HG03469 (cell line): ENCODE measurements at regions not wholly inside any gene's neighbourhood (a gene's known extent, or its start where the extent isn't known, plus 50 kb on each side); places are given as distances from the start of the nearest gene placed in this dataset.

Source experiments
- ATAC-seq: cut with Tn5 transposase; IDR thresholded peaks from one replicate; pipeline ENCODE4 v1.9.1; 2021; ENCODE audit warnings: mild to moderate bottlenecking, moderate library complexity, moderate number of reproducible peaks; ENCODE audit not compliant: unreplicated experiment

DNA sequence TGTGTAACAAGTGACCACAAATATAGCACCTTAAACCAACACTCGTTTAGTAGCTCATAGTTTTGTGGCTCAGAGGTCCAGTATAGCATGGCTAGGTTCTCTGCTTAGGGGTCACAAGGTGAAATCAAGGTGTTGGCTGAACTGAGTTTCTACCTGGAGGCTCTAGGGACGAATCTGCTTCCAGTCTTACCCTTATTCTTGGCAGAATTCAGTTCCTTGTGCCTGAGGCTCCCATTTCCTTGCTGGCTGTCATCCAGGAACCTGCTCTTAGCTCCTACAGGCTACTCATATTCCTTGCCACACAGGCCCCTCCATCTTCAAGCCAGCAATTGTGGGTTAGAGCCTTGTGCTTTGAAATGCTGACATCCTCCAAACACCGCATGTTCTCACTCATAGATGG, 212.3 kb upstream of the CDH13 start:
- ATAC-seq: no peak

DNA sequence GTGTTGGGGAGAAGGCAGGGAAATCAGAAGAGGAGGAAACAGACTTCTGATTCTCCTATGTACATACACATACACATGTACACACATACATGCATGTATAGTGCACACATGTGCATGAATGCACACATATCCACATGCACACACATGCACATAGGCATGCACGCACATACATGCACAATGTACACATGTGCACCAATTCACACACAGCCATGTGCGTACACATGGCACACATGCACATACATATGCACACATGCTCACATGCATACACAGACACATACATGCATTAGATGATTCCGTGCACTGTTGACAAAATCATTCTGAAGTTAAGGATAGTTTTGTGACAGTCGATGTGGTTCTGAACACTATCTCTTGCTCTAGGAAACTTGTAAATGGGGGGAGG, 214.0 kb upstream of the CDH13 start:
- no peak for ATAC-seq

DNA sequence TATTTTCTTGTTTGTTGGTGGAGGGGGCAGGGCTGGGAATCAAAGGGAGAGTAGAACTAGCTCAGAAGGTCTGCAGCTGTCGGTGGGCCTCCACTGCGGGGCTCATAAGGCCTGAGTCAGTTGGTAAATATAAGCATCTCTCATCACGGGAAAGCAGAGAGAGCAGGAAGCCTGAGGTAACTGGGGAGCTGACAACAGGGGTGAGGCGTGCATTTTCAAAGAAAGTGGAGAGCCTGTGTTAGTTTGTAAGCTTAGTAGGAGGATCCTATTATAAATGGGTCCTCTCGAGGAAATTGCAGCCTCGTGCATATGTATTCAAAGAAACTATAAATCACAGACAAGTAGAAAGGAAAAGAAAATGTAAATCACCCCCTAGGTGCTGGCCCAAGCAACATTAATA, 221.0 kb upstream of the CDH13 start:
- ATAC-seq: no peak

DNA sequence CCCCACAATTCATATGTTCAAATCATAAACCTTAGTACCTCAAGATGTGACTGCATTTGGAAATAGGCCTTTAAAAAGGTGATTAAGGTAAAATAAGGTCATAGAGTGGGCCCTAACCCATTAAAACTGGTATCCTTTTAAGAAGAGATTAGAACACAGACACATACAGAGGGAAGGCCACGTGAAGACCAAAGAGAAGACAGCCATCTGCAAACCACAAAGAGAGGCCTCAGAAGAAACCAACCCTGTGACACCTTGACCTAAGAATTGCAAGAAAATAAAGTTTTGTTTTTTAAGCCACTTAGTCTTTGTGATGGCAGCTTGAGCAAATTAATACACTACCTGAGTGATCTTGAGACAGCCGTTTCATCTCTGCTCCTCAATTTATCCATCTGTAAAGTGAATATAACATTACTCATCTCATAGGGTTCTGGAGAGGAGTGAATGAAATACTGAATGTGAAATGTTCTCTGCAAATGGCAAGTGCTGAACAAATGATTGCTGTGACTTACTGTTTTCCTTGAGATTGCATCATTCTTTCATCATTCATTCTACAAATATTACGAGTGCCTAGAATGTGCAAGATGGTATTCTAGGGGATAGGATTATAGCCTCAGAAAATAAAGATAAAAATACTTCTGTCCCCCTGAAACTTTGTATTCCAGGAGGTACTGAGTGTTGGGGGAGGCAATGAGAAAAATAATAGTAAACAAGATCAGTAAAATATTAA, 222.0 kb upstream of the CDH13 start:
- no peak for ATAC-seq

DNA sequence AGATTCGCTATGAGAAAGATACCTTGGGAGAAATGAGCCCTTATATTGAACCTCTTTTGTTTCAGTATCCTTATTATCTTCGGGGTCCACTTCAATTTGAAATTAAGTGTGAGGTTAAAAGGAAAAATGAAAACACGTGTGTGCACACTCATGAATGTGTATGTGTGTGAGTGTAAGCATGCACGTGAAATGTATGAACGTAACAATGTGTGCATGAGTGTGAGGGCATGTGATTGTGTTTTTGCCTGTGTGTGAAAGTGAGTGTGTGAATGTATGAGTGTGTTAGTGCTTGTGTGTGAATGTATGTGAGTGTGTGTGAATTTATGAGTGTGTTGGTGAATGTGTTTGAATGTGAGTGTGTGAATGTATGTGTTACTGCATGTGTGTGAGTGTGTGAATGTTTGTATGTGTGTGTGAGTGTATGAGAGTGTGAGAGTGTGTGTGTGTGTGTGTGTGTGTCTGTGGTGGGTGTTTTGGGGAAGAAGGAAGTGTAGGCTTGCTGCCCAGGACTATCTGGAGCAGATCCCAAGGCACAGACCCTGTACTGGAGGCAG, 224.0 kb upstream of the CDH13 start:
- no peak for ATAC-seq

DNA sequence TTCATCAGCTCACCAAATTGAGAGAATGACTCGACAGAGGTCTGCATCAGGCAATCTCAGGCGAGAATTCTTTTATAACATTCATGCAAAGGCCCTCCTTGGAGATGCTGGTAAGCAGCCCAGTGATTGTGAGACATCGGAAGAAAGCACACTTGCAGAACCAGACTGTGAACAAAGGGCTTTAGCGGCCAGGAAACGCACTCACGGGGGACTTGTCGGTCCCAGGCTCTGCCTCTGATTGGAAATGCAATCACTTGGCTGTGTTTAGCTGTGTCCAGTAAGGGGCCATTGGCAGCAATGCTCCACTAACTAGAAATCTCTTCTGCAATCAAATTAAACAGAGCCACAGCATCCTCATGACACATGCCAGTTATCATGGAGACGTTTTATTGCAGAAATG, 226.7 kb upstream of the CDH13 start:
- no peak for ATAC-seq

DNA sequence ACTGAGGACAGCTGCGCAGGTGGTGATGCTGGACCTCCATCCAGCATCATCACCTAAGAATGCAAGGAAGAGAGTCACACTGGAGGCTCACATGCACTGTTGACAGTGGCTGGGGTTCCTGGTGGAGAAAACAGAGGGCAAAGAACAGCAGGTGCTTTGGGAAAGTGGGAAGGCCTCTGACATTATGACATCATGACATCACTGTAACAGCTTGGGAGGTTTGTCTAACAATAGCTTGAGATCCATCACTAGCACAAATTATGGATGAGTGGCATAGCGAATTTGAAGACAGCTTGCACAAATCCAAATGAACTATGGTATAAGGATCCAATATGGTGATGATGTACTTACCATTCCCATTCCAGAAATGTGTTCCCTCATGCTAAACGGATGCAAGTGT, 226.5 kb upstream of the MPHOSPH6 start:
- ATAC-seq: no peak

DNA sequence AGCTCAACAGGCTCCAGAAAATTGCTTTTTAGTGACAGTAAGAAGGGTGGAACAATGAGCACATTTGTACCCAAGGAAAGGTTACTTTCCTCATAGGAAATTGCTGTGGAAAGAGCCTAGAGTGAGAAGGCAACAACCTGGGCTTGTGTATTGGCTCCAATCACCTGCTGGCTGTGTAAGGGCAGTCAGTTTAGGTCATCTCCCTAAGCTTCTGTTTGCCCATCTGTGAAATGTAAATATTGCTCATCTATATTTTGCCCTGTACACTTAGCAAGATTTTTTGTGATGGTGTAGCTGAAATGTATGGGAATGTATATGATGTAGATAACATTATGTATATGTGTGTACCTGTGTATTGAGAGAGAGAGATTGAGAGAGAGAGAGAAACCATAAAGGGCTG, 225.2 kb upstream of the MPHOSPH6 start:
- ATAC-seq: no peak

DNA sequence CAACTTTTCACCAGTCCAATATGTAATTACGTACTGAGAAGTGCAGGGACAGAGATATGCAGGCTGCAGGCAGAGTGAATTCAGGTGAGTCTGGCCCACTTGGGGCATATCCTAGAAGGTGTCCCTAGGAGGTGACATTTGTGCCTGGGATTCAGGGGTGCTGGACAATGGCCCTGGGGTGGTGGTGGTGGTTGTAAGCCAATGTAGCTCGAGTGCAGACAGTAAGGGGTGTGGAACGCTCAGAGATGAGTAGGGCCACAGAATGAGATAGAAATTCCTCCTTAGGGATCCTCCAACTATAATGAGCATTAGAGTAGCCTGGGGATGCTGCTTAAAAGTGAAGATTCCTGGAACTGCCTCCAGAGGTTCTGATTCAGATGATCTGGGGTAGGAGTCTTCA, 221.7 kb upstream of the MPHOSPH6 start:
- ATAC-seq: no peak

DNA sequence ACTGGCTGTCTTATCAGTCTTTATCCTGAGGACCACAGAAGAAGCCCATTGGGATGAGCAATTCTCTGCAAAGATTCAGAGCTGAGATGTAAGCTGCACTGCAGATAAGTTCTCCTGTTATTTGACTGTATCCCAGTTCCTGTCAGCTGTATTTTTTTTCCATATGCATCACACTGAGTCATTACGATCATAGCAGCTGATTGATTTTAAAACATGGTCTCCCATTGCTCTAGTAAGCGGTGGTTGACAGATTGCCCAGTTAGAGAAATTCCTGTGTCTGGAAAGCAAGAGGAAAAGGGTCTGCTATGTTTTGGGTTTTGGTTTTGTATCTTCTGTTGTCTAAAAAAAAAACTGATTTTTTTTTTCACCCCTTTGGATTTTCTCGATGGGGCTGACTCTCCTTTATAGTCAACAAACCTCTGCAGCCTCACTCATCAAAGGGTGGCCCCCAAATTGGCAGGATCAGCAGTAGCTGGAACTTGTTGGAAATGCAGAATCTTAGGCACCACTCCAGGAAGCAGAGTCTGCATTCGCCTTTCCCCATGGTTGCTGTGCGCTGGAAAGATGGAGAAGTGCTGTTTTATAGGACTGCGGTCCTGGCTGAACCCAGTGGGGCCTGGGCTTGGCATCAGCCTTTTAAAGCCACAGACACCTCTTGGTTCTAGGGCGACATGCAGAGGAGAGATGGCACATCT, 220.1 kb upstream of the MPHOSPH6 start:
- no peak for ATAC-seq

DNA sequence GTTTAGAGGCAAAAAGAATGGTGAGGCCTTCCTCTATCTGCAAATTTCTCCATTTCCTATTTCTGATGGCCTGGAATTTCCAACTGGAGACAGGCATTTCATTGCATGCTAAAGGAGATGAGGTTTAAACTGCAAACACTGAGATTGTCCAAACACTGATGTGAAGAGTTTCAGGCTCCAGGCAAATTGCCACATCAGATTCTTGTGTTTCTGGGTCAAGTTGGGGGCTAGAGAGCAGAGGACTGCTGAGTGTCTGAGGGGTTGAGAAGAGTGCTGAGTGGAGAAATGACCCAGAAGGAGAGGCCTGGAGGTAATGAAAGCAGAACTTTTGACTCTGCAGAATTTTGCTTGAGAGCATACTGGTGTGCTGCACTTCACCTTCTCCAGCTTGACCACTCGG, 216.7 kb upstream of the MPHOSPH6 start:
- no peak for ATAC-seq

DNA sequence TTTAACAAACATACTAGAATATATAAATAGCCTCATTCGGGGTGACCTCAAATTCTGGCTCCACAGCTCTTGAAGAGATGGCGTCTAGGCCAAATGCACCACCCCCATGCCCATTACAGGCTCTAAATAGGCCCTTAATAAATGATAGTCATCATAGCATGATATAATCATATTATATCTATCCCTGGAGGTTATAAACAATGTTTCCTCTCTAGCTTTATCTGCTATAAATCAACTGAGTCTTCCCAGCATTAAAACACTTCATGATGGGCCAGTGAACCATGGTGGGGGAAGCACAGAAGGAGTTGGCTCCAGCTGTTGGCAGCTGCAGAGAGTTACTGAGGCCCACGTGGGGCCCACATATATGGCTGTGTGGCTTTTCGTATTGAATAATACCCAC, 214.9 kb upstream of the MPHOSPH6 start:
- no peak for ATAC-seq

DNA sequence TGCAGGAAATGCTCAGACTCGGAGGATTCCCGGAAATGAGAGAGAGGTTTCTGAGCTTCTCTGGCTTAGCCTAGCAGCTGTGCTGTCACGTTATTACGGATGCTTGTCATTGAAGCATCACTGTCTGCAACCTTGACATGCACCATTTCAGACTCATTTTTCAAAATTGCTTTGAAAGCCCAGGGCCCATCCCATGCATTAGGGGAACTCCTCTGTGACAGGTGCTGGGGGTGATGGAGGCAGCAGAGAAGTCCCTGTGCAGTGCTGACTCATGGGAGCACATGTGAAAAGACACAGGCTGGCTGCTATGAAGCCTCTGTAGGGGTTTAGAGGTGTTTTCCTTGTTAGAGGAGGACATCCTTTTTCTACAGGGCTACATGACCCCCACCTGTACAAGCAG, 214.0 kb upstream of the MPHOSPH6 start:
- ATAC-seq: no peak

DNA sequence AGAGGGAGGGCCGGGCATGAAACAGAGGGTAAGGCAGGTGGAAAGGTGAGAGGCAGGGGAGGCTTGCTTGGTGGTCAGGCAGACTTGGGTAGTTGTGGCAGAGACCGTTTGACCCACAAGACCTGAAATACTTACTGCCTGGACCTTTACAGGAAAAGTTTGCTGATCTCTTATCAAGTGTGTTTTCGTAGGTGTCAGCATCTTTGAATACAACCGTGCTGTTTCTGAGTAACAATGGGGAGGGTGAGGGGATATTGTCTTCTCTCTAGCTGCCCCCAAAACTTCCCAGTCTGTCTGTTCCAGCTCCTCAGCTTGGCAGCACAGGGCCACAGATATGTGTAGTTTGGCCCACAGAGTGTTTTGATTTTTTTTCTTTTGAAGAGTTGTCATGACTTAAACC, 212.5 kb upstream of the MPHOSPH6 start:
- no peak for ATAC-seq

DNA sequence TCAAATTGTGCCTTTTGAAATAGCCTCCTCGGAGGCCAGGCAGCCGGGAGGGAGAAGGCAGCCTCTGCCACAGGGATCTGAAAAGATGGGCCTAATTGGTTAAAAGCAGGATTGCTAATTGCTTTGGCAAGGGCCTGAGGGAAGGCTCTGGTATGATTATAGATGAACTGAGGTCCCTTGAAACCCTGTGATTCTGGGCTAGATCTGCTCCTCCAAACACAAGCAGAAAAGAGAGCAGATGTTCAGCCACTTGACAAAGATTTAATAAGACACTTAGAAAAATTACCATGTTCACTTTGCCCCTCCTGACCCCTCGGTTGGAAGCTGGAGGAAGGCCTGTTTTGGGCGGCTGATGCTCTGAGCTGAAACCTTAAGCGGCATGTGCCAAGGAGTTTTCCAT, 209.5 kb upstream of the MPHOSPH6 start:
- no peak for ATAC-seq

DNA sequence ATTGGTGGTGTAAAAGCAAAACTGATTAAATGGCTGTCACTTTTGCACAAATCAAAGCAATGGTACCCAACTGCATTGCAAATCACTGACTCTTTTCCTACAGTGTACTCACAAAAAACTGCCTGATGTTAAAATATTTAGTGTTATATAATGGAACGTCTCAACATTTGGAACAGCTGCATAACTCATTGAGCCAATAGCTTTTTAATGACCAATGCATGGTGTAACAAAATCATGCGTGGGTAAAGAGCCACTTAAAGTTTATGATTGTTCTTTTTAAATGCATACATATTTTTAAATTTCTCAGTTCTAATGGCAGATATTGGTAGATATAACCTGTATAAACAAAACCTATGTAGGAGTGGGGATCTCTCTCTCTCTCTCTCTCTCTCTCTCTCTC, 204.0 kb upstream of the MPHOSPH6 start:
- no peak for ATAC-seq

DNA sequence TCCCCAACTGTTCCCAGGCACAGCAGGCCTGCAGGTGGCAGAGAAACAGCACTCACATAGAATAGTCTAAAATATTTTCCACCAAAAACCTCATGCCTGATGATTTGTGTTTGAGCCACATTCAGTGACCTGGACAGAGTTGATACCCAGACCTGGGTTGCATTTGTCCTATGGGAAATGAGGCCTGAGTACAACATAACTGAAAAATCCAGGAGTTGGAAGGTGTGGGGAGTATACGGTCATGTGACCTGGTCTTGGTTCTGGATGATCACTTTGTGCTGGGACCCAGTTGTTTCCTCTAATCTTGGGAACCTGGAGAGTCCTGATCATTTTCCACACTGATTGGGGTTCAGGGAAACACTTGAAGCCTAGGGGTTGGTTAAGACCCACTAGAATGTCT, 200.3 kb upstream of the MPHOSPH6 start:
- no peak for ATAC-seq

DNA sequence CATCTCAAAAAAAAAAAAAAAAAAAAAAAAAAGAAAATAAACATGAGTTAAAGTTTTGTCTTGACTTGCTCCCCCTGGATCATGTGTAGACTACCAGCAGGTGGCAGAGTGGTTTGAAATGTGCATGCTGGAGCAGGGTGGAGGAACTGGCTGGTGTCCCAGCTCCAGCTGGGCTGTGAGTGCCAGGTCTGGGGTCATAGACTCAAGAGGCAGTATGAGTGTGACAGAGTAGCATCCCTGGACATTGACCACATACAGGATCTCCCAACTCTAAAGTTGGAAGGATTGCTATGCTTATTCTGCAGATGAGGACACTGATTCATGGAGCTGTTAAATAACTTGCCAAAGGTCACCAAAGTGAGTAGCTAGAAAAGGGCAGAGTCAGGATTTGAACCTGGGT, 198.0 kb upstream of the MPHOSPH6 start:
- no peak for ATAC-seq

DNA sequence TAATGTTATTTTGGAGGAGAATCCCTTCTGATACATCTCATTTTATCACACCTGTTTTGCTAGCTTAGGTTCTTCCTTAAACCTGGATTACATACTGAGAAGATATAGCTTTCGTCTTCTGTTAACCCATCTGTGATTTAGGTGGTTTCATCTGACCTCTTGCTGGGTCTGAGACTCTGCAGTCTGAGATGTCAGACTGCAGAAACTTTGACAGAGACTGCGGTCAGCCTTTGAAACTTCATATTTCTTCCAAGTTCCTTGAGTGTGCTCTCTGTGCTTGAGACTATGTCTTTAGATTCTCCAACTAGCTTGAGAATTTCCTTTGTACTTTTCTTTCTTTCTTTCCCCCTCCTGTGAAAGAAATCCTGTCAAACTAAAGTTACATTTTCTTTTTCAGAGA, 196.4 kb upstream of the MPHOSPH6 start:
- no peak for ATAC-seq

DNA sequence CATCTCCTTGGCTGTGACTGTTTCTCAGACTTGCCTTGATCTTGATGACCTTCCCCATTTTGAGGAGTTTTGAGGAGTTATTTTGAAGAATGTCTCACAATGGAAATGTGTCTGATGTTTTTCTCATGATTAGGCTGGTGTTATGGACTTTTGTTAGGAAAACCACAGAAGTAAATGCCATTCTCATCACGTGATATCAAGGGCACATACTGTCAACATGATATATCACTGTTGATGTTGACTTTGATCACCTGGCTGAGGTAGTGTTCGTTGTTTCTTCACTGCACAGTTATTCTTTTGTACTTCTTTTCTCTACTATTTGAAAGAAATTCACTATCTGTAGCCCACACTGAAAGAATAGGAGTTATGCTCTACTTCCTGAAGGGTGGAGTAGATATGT, 194.7 kb upstream of the MPHOSPH6 start:
- no peak for ATAC-seq

DNA sequence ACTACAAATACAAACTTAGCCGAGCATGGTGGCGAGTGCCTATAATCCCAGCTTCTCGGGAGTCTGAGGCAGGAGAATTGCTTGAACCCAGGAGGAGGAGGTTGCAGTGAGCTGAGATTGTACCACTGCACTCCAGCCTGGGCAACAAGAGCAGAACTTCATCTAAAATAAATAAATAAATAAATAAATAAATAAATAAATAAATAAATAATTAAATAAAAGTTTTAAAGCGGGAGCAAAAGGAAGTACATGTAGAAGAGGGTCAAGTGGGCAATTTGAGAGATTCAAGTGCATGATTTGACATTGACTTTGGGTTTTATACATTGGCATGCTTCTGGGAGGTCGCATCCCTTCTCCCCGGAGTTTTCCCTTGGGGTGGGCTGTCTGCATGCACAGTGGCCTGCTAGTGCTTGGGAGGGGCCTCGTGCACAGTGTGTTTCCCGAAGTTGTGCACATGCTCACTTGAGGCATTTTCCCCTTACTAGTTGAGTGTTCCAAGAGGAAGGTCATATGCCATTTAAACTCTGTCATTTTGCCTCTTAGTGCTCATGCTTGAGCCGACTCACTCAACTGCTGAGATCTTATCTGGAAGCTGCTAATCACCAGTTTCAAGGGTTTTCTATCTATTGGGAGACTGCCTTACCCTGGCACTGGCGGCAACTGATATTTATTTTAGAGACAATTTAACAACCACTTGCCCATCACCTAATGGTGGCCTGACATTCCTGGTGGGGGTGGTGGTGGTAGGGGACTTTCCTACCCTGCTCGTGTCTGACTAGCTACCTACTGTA, 193.2 kb upstream of the MPHOSPH6 start:
- ATAC-seq: no peak

DNA sequence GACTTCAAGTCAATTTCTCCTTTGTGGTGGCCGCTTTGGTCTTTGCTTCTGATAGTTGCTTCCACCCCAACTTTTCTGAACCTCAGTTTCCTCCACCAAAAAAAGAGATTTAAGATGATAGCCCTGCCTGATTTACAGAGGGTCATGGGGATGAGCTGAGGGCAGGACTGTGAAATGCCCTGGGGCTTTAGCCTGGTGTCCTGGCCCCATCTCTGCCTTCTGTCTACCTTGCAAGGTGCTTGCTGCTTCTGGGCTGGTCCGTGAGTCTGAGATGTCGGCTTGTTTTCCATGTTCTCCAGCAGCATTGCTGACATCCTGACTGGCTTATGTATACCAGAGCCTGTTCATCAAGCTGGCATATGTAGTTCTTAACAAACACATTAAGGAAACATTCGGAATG, 191.9 kb upstream of the MPHOSPH6 start:
- no peak for ATAC-seq
